NCI-H460 (cell line): ENCODE measurements at regions not wholly inside any gene's neighbourhood (a gene's known extent, or its start where the extent isn't known, plus 50 kb on each side); places are given as distances from the start of the nearest gene placed in this dataset.

Source experiments
- DNase-seq: peaks from one replicate; pipeline ENCODE4 v3.0.0-alpha.2; 2016; ENCODE audit warnings: low read depth; ENCODE audit errors: extremely low read depth
- small RNA-seq, 2 experiments: library from RNA; depleted of rRNA; stranded (forward); fragments of <200 nt; gene quantifications; one replicate each; pipeline ENCODE3, GENCODE V24; 2014

GRCh38 chr14:106874350-106874749, 1348.0 kb downstream of the TMEM121 start:
- DNase-seq, result no peak

GRCh38 chr14:106875503-106875902, 1349.1 kb downstream of the TMEM121 start:
- no peak for DNase-seq

- no peak for DNase-seq
Measured at GRCh38 chr14:106876711-106877110, 1350.3 kb downstream of the TMEM121 start.

GRCh38 chr14:106877517-106877916, 1351.1 kb downstream of the TMEM121 start:
- DNase-seq, result no peak

- peak; percentile 47 for DNase-seq
Measured at GRCh38 chr14:106879241-106879640, 1352.9 kb downstream of the TMEM121 start.

GRCh38 chr14:106883218-106883692, 1356.9 kb downstream of the TMEM121 start:
- no peak for DNase-seq

Small RNA genes in the stretch of these regions (small RNA-seq; reads per million reads assigned to genes)
- gene AC244452.1 (0 reads per million in 2 experiments), gene IGHD1-1 (0 reads per million in 2 experiments), gene IGHD1-14 (0 reads per million in 2 experiments), gene IGHD1-20 (0 reads per million in 2 experiments), gene IGHD1-26 (0 reads per million in 2 experiments), gene IGHD1-7 (0 reads per million in 2 experiments), gene IGHD2-15 (0 reads per million in 2 experiments), gene IGHD2-2 (0 reads per million in 2 experiments), gene IGHD2-21 (0 reads per million in 2 experiments), gene IGHD2-8 (0 reads per million in 2 experiments), gene IGHD3-10 (0 reads per million in 2 experiments), gene IGHD3-16 (0 reads per million in 2 experiments), gene IGHD3-22 (0 reads per million in 2 experiments), gene IGHD3-3 (0 reads per million in 2 experiments), gene IGHD3-9 (0 reads per million in 2 experiments), gene IGHD4-11 (0 reads per million in 2 experiments), gene IGHD4-17 (0 reads per million in 2 experiments), gene IGHD4-23 (0 reads per million in 2 experiments), gene IGHD4-4 (0 reads per million in 2 experiments), gene IGHD5-12 (0 reads per million in 2 experiments), gene IGHD5-18 (0 reads per million in 2 experiments), gene IGHD5-24 (0 reads per million in 2 experiments), gene IGHD5-5 (0 reads per million in 2 experiments), gene IGHD6-13 (0 reads per million in 2 experiments), gene IGHD6-19 (0 reads per million in 2 experiments), gene IGHD6-25 (0 reads per million in 2 experiments), gene IGHD6-6 (0 reads per million in 2 experiments), gene IGHD7-27 (0 reads per million in 2 experiments), gene IGHJ1 (0 reads per million in 2 experiments), gene IGHJ1P (0 reads per million in 2 experiments), gene IGHJ2 (0 reads per million in 2 experiments), gene IGHJ2P (0 reads per million in 2 experiments), gene IGHJ3 (0 reads per million in 2 experiments), gene IGHJ3P (0 reads per million in 2 experiments), gene IGHJ4 (0 reads per million in 2 experiments), gene IGHJ5 (0 reads per million in 2 experiments), gene IGHJ6 (0 reads per million in 2 experiments), gene IGHV1-12 (0 reads per million in 2 experiments), gene IGHV1-14 (0 reads per million in 2 experiments), gene IGHV3-19 (0 reads per million in 2 experiments), gene IGHV3-57 (0 reads per million in 2 experiments), gene IGHV3-76 (0 reads per million in 2 experiments), gene IGHV5-78 (0 reads per million in 2 experiments), gene IGHV7-40 (0 reads per million in 2 experiments), gene IGHVII-1-1 (0 reads per million in 2 experiments), gene IGHVII-15-1 (0 reads per million in 2 experiments), gene IGHVII-22-1 (0 reads per million in 2 experiments), gene IGHVII-28-1 (0 reads per million in 2 experiments), gene IGHVII-33-1 (0 reads per million in 2 experiments), gene IGHVII-40-1 (0 reads per million in 2 experiments), gene IGHVII-44-2 (0 reads per million in 2 experiments), gene IGHVII-46-1 (0 reads per million in 2 experiments), gene IGHVII-49-1 (0 reads per million in 2 experiments), gene IGHVII-51-2 (0 reads per million in 2 experiments), gene IGHVII-53-1 (0 reads per million in 2 experiments), gene IGHVII-60-1 (0 reads per million in 2 experiments), gene IGHVII-62-1 (0 reads per million in 2 experiments), gene IGHVII-67-1 (0 reads per million in 2 experiments), gene IGHVII-74-1 (0 to 0.06 reads per million in 2 experiments), gene IGHVII-78-1 (0 reads per million in 2 experiments), gene IGHVIII-11-1 (0 reads per million in 2 experiments), gene IGHVIII-13-1 (0 reads per million in 2 experiments), gene IGHVIII-2-1 (0 reads per million in 2 experiments), gene IGHVIII-22-2 (0 reads per million in 2 experiments), gene IGHVIII-25-1 (0 reads per million in 2 experiments), gene IGHVIII-26-1 (0 reads per million in 2 experiments), gene IGHVIII-38-1 (0 reads per million in 2 experiments), gene IGHVIII-5-1 (0 reads per million in 2 experiments), gene IGHVIII-5-2 (0 reads per million in 2 experiments), gene IGHVIII-67-2 (0 reads per million in 2 experiments), gene IGHVIII-67-3 (0 reads per million in 2 experiments), gene IGHVIII-67-4 (0 reads per million in 2 experiments), gene IGHVIII-76-1 (0 reads per million in 2 experiments), gene IGHVIII-82 (0 reads per million in 2 experiments), gene MIR4507 (0 reads per million in 2 experiments), gene MIR4537 (0 reads per million in 2 experiments), gene MIR4538 (0 reads per million in 2 experiments), gene MIR4539 (0 reads per million in 2 experiments), gene MIR5195 (0 reads per million in 2 experiments), gene MIR8071-1 (0 reads per million in 2 experiments), gene MIR8071-2 (0 reads per million in 2 experiments), gene RNA5SP389 (0 reads per million in 2 experiments)
